H9 (cell line): ENCODE measurements at regions not wholly inside any gene's neighbourhood (a gene's known extent, or its start where the extent isn't known, plus 50 kb on each side); places are given as distances from the start of the nearest gene placed in this dataset.

Experiments used
- DNase-seq: peaks from one replicate; pipeline ENCODE4 v3.0.0-alpha.2; 2017
- H2AFZ ChIP-seq: one replicate; pipeline ENCODE4 v1.6.1; 2013; ENCODE audit warnings: mild to moderate bottlenecking, low read length, control low read depth, moderate library complexity
- H2AK5ac ChIP-seq: 2 replicates; pipeline ENCODE4 v1.6.1; 2013; ENCODE audit warnings: low read length, control low read depth, mixed read lengths; ENCODE audit not compliant: insufficient read length
- H2BK120ac ChIP-seq: one replicate; pipeline ENCODE4 v1.6.1; 2013; ENCODE audit warnings: low read depth, mild to moderate bottlenecking, low read length, control low read depth, inconsistent platforms; ENCODE audit not compliant: poor library complexity, severe bottlenecking
- H2BK12ac ChIP-seq: 2 replicates; pipeline ENCODE4 v1.6.1; 2013; ENCODE audit warnings: low read length, control low read depth, mixed read lengths, low read depth; ENCODE audit not compliant: insufficient read length
- H2BK15ac ChIP-seq: 2 replicates; pipeline ENCODE4 v1.6.1; 2013; ENCODE audit warnings: low read depth, low read length, control low read depth
- H2BK20ac ChIP-seq: one replicate; pipeline ENCODE4 v1.6.1; 2013; ENCODE audit warnings: low read depth, mild to moderate bottlenecking, low read length, control low read depth, inconsistent platforms; ENCODE audit not compliant: poor library complexity, severe bottlenecking
- H2BK5ac ChIP-seq: 2 replicates; pipeline ENCODE4 v1.6.1; 2013; ENCODE audit warnings: low read length, control low read depth, mixed read lengths; ENCODE audit not compliant: insufficient read length
- H3K14ac ChIP-seq: 2 replicates; pipeline ENCODE4 v1.6.1; 2013; ENCODE audit warnings: low read length, control low read depth; ENCODE audit not compliant: insufficient read depth
- H3K18ac ChIP-seq: 2 replicates; pipeline ENCODE4 v1.6.1; 2013; ENCODE audit warnings: low read depth, mild to moderate bottlenecking, mixed read lengths, low read length, control low read depth; ENCODE audit not compliant: insufficient read length
- H3K23ac ChIP-seq: 2 replicates; pipeline ENCODE4 v1.6.1; 2013; ENCODE audit warnings: low read length, control low read depth, mixed read lengths, low read depth; ENCODE audit not compliant: insufficient read length
- H3K23me2 ChIP-seq: 2 replicates; pipeline ENCODE4 v1.6.1; 2013; ENCODE audit warnings: low read depth, mild to moderate bottlenecking, mixed read lengths, low read length, control low read depth; ENCODE audit not compliant: insufficient read length, poor library complexity, severe bottlenecking
- H3K27ac ChIP-seq: 2 replicates; pipeline ENCODE4 v1.5.1; 2013; ENCODE audit warnings: low read length, control low read depth, mixed read lengths, low read depth; ENCODE audit not compliant: insufficient read length
- H3K27me3 ChIP-seq: 2 replicates; pipeline ENCODE4 v1.6.1; 2013; ENCODE audit warnings: low read length, control low read depth, inconsistent platforms; ENCODE audit not compliant: insufficient read depth
- H3K4ac ChIP-seq: 2 replicates; pipeline ENCODE4 v1.6.1; 2013; ENCODE audit warnings: low read depth, mild to moderate bottlenecking, control low read depth, inconsistent platforms, low read length, moderate library complexity
- H3K4me1 ChIP-seq: 2 replicates; pipeline ENCODE4 v1.6.1; 2013; ENCODE audit warnings: low read length, control low read depth, inconsistent platforms; ENCODE audit not compliant: insufficient read depth
- H3K4me2 ChIP-seq: 2 replicates; pipeline ENCODE4 v1.6.1; 2013; ENCODE audit warnings: low read length, control low read depth, mixed read lengths; ENCODE audit not compliant: insufficient read length, insufficient read depth
- H3K56ac ChIP-seq: 2 replicates; pipeline ENCODE4 v1.6.1; 2013; ENCODE audit warnings: low read depth, mild to moderate bottlenecking, mixed read lengths, low read length, control low read depth; ENCODE audit not compliant: insufficient read length
- H3K79me1 ChIP-seq: 2 replicates; pipeline ENCODE4 v1.6.1; 2013; ENCODE audit warnings: low read depth, mild to moderate bottlenecking, moderate library complexity, low read length, control low read depth, inconsistent platforms; ENCODE audit not compliant: insufficient read depth, poor library complexity, severe bottlenecking
- H3K79me2 ChIP-seq: 2 replicates; pipeline ENCODE4 v1.6.1; 2013; ENCODE audit warnings: low read length, control low read depth, inconsistent platforms; ENCODE audit not compliant: insufficient read depth
- H3K9ac ChIP-seq: 2 replicates; pipeline ENCODE4 v1.6.1; 2013; ENCODE audit warnings: low read length, control low read depth, mixed read lengths; ENCODE audit not compliant: insufficient read length; ENCODE audit errors: extremely low read depth
- H3K9me3 ChIP-seq: one replicate; pipeline ENCODE4 v1.6.1; 2013; ENCODE audit warnings: low read depth, low read length, inconsistent platforms; ENCODE audit not compliant: control insufficient read depth
- H3T11ph ChIP-seq: one replicate; pipeline ENCODE4 v1.6.1; 2013; ENCODE audit warnings: mild to moderate bottlenecking, low read length, control low read depth, inconsistent platforms
- H4K20me1 ChIP-seq: one replicate; pipeline ENCODE4 v1.6.1; 2013; ENCODE audit not compliant: control insufficient read depth, insufficient read length, insufficient read depth
- H4K5ac ChIP-seq: 2 replicates; pipeline ENCODE4 v1.6.1; 2013; ENCODE audit warnings: low read depth, mild to moderate bottlenecking, mixed read lengths, low read length, control low read depth; ENCODE audit not compliant: insufficient read length
- H4K8ac ChIP-seq: replicated peaks from 2 replicates; pipeline ENCODE4 v1.6.1; 2013; ENCODE audit warnings: low read length, control low read depth, mixed read lengths, low read depth; ENCODE audit not compliant: insufficient read length
- H4K91ac ChIP-seq: 2 replicates; pipeline ENCODE4 v1.6.1; 2013; ENCODE audit warnings: low read depth, mild to moderate bottlenecking, moderate library complexity, mixed read lengths, low read length, control low read depth; ENCODE audit not compliant: insufficient read length
- H3K27ac Mint-ChIP-seq, 3 experiments: 2 replicates in 2 of 3; 3 replicates in 1 of 3; pipeline ENCODE4 v1.8.0; 2020 to 2021; ENCODE audit warnings: mixed read lengths in 3 of 3, mild to moderate bottlenecking in 1 of 3, moderate library complexity in 1 of 3
- H3K27me3 Mint-ChIP-seq: 2 replicates; pipeline ENCODE4 v1.8.0; 2021; ENCODE audit warnings: low read depth, mild to moderate bottlenecking, moderate library complexity, mixed read lengths
- H3K36me3 Mint-ChIP-seq, 3 experiments: 2 replicates in 2 of 3; 3 replicates in 1 of 3; pipeline ENCODE4 v1.8.0; 2020 to 2021; ENCODE audit warnings: low read depth in 3 of 3, mixed read lengths in 3 of 3; ENCODE audit not compliant: insufficient read depth in 1 of 3
- H3K4me1 Mint-ChIP-seq, 2 experiments: 2 replicates each; pipeline ENCODE4 v1.8.0; 2020; ENCODE audit warnings: mixed read lengths in 2 of 2
- H3K4me3 Mint-ChIP-seq, 2 experiments: 2 replicates in 1 of 2; 3 replicates in 1 of 2; pipeline ENCODE4 v1.8.0; 2020 to 2021; ENCODE audit warnings: mild to moderate bottlenecking in 2 of 2, mixed read lengths in 2 of 2, moderate library complexity in 1 of 2
- H3K9me3 Mint-ChIP-seq, 2 experiments: 2 replicates in 1 of 2; 3 replicates in 1 of 2; pipeline ENCODE4 v1.8.0; 2020; ENCODE audit warnings: mild to moderate bottlenecking in 2 of 2, mixed read lengths in 2 of 2, moderate library complexity in 1 of 2
- CTCF ChIP-seq: fragments of 200-600 bp; sonication (generic); conservative IDR thresholded peaks from 3 replicates; pipeline ENCODE4 v1.8.0; 2021; ENCODE audit warnings: antibody characterized with exemption, mild to moderate bottlenecking
- WGBS: extraction: QIAGEN DNeasy Blood & Tissue Kit; methylation state at CpG from one replicate; pipeline ENCODE4 v1.1.7; 2013; ENCODE audit warnings: missing lambda C conversion rate, low lambda C conversion rate, mixed read lengths; ENCODE audit not compliant: insufficient read length; ENCODE audit errors: extremely low coverage; 5-methylcytosine and 5-hydroxymethylcytosine counted together

GRCh38 chr18:43350176-43350575, 72.9 kb upstream of the SYT4 start:
- Histone ChIP-seq H3K27ac (no peak overlapping the region), H3K4me1 (no peaks in the 10 kb centered on the region; the same call in 1 of the 2 replicates), H2BK20ac (no peak overlapping the region), H3K56ac (no peak overlapping the region), H2BK120ac (no peak overlapping the region), H3K9ac (no peak overlapping the region), H4K91ac (no peak overlapping the region), H3K18ac (no peak overlapping the region), H4K20me1 (no peaks in the 10 kb centered on the region), H3K4ac (no peak overlapping the region), H3K23me2 (no peaks in the 10 kb centered on the region), H2AFZ (no peak overlapping the region), H3K23ac (no peak overlapping the region), H3K79me2 (no peaks in the 10 kb centered on the region), H3K79me1 (no peaks in the 10 kb centered on the region), H2BK5ac (no peak overlapping the region), H3K27me3 (no peaks in the 10 kb centered on the region), H2BK15ac (no peak overlapping the region), H3K9me3 (no peaks in the 10 kb centered on the region), H3T11ph (no peak overlapping the region), H3K4me2 (no peak overlapping the region), H4K5ac (no peak overlapping the region), H2BK12ac (no peak overlapping the region), H2AK5ac (no peak overlapping the region), H4K8ac (no peak overlapping the region), H3K14ac (no peak overlapping the region)
- TF ChIP-seq CTCF, result no peak
- Mint-ChIP-seq H3K9me3 (no peaks in the 10 kb centered on the region), H3K27ac (no peak overlapping the region), H3K4me1 (peaks cover 6 to 9% of the 10 kb centered on the region in 2 experiments), H3K4me3 (no peak overlapping the region), H3K36me3 (peaks cover 0 to 4% (median 0%) of the 10 kb centered on the region in 3 experiments; a peak in 1 of 7 replicates), H3K27me3 (no peaks in the 10 kb centered on the region)
- WGBS, result no CpG with 5 or more reads among the region's 1 CpG
- DNase-seq, result no peak
